ENCODE measurements at regions not wholly inside any gene's neighbourhood (a gene's known extent, or its start where the extent isn't known, plus 50 kb on each side); places are given as distances from the start of the nearest gene placed in this dataset.
A peak's percentile ranks its signal among the peaks of the same experiment; 100 is the strongest.

GRCh38 chr2:191566344-191566743 is 111.6 kb upstream of the NABP1 start:
- TF ChIP-seq CTCF (conservative IDR thresholded peaks at IDR 0.05; ENCODE audit: low read depth, low read length) (peak; percentile 96), EZH2 (IDR thresholded peaks at IDR 0.05; ENCODE audit: low read length, unreplicated experiment) (no peak), EZH2phosphoT487 (IDR thresholded peaks at IDR 0.05; ENCODE audit: borderline replicate concordance, low read length) (no peak)
